Lung microvascular endothelial cell (primary cell): ENCODE measurements at regions not wholly inside any gene's neighbourhood (a gene's known extent, or its start where the extent isn't known, plus 50 kb on each side); places are given as distances from the start of the nearest gene placed in this dataset.

Experiments
- DNase-seq, 2 donors: peaks; one replicate each; pipeline versions ENCODE4 v3.0.0 to v3.0.0-alpha.2; 2010; ENCODE audit warnings: low read depth in 2 of 2

DNA sequence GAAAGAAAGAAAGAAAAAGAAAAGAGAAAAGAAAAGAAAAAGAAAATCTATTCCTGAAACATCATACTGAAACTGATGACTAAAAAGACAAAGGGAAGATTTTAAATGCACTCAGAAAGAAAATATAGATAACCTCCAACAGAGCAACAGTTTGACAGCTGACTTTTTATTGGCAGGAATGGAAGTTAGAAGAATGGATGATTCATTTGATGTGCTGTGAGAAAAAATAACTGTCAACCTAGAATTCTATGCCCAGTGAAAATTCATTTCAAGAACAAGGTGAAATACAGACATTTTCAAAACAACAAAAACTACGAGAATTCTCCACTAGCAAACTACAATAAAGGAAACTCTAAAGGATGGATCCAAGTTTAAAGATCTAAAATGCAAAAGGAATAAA lies 50.5 kb upstream of the HSPA12A start:
- no peak for DNase-seq

DNA sequence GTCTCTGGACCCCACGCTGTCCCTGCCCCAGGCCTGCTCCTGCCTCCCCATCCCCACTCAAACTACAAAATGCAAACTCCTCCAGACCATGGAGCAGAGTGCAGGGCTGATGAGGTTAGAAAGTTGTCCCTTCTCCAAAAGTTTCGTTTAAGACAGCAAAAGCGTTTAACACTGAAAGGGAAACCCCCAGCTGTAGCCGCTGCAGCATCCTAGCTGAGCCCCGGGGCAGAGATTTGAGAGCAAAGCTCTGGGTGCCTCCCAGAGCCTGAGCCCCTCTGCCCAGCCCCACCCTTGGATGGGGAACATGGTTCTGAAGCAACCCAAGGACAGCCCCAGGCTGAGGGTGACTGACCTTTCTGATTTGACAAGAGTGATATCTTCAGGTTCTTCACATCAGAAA lies 52.8 kb upstream of the ENO4 start:
- DNase-seq = no peak

- DNase-seq = peak; percentile 79 to 86
Observed at GRCh38 chr10:116796910-116797513, 52.3 kb upstream of the ENO4 start.

DNA sequence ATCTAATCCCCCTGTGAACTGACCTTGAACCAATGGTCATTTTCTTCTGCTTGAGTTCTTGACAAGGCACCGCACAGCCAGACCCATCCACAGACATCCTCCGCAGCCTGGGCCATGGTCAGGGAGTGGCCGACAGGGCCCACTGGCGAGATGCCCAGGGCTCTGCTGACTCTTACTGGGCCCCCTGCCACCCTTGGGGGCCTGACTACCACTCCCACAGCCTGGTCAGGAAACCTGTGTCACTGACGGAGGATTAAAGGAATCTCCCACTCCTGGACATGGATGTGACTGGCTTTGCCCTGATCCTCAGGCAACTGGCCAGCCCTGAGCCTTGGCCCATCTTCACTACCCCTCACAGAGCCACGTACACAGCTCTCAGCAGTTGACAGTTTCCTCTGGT lies 50.4 kb upstream of the ENO4 start:
- no peak for DNase-seq
